ENCODE measurements at regions not wholly inside any gene's neighbourhood (a gene's known extent, or its start where the extent isn't known, plus 50 kb on each side); places are given as distances from the start of the nearest gene placed in this dataset.

- Histone ChIP-seq H3K27ac (ENCODE audit: low read depth) (no peak overlapping the region), H4K20me1 (replicated peaks; ENCODE audit: insufficient read depth) (no peaks in the 10 kb centered on the region), H3K4me1 (ENCODE audit: insufficient read depth) (no peaks in the 10 kb centered on the region), H3F3A (replicated peaks; ENCODE audit: low read depth) (no peaks in the 10 kb centered on the region), H3K4me2 (no peak overlapping the region), H2AFZ (no peak overlapping the region), H3K79me2 (replicated peaks; ENCODE audit: insufficient read depth) (no peaks in the 10 kb centered on the region), H3K9me2 (ENCODE audit: insufficient read depth) (no peaks in the 10 kb centered on the region), H3K4me3 (no peak overlapping the region), H3K36me3 (ENCODE audit: insufficient read depth) (no peaks in the 10 kb centered on the region), H3K27me3 (ENCODE audit: insufficient read depth) (no peaks in the 10 kb centered on the region)
- H3K4me3 Mint-ChIP-seq = no peak overlapping the region
- DNase-seq (ENCODE audit: low spot score) (no peak), ATAC-seq (no peak)
- no peaks in the 10 kb centered on the region for H3K27me3 Mint-ChIP-seq (ENCODE audit: insufficient read depth, low read depth, poor library complexity)
- H3K9me3 Mint-ChIP-seq = peaks cover 3% of the 10 kb centered on the region; the same call in 2 of the 3 replicates
- TF ChIP-seq NANOG (IDR thresholded peaks at IDR 0.05; ENCODE audit: borderline replicate concordance) (no peak), CREB1 (CRISPR knock-in tag; IDR thresholded peaks at IDR 0.05; ENCODE audit: low read depth) (no peak), STAT1 (IDR thresholded peaks at IDR 0.05; ENCODE audit: unreplicated experiment) (no peak), EZH2phosphoT487 (IDR thresholded peaks at IDR 0.05; ENCODE audit: unreplicated experiment) (no peak), ZNF331 (CRISPR knock-in tag; IDR thresholded peaks at IDR 0.05; ENCODE audit: low read depth) (no peak), ZNF114 (CRISPR knock-in tag; IDR thresholded peaks at IDR 0.05) (no peak), ZNF462 (CRISPR knock-in tag; IDR thresholded peaks at IDR 0.05) (no peak), JUNB (IDR thresholded peaks at IDR 0.05; ENCODE audit: unreplicated experiment) (no peak), EZH2 (IDR thresholded peaks at IDR 0.05; ENCODE audit: low read depth, unreplicated experiment) (no peak), POLR2AphosphoS5 (IDR thresholded peaks at IDR 0.05; ENCODE audit: low read depth) (no peak)
- TF ChIP-seq, protein P1, sequence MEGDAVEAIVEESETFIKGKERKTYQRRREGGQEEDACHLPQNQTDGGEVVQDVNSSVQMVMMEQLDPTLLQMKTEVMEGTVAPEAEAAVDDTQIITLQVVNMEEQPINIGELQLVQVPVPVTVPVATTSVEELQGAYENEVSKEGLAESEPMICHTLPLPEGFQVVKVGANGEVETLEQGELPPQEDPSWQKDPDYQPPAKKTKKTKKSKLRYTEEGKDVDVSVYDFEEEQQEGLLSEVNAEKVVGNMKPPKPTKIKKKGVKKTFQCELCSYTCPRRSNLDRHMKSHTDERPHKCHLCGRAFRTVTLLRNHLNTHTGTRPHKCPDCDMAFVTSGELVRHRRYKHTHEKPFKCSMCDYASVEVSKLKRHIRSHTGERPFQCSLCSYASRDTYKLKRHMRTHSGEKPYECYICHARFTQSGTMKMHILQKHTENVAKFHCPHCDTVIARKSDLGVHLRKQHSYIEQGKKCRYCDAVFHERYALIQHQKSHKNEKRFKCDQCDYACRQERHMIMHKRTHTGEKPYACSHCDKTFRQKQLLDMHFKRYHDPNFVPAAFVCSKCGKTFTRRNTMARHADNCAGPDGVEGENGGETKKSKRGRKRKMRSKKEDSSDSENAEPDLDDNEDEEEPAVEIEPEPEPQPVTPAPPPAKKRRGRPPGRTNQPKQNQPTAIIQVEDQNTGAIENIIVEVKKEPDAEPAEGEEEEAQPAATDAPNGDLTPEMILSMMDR (conservative IDR thresholded peaks at IDR 0.05; ENCODE audit: low read depth in 2 of 2) = no peak
- TF ChIP-seq, protein P2, sequence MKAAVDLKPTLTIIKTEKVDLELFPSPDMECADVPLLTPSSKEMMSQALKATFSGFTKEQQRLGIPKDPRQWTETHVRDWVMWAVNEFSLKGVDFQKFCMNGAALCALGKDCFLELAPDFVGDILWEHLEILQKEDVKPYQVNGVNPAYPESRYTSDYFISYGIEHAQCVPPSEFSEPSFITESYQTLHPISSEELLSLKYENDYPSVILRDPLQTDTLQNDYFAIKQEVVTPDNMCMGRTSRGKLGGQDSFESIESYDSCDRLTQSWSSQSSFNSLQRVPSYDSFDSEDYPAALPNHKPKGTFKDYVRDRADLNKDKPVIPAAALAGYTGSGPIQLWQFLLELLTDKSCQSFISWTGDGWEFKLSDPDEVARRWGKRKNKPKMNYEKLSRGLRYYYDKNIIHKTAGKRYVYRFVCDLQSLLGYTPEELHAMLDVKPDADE (IDR thresholded peaks at IDR 0.05) = no peak
- TF ChIP-seq, protein P3, sequence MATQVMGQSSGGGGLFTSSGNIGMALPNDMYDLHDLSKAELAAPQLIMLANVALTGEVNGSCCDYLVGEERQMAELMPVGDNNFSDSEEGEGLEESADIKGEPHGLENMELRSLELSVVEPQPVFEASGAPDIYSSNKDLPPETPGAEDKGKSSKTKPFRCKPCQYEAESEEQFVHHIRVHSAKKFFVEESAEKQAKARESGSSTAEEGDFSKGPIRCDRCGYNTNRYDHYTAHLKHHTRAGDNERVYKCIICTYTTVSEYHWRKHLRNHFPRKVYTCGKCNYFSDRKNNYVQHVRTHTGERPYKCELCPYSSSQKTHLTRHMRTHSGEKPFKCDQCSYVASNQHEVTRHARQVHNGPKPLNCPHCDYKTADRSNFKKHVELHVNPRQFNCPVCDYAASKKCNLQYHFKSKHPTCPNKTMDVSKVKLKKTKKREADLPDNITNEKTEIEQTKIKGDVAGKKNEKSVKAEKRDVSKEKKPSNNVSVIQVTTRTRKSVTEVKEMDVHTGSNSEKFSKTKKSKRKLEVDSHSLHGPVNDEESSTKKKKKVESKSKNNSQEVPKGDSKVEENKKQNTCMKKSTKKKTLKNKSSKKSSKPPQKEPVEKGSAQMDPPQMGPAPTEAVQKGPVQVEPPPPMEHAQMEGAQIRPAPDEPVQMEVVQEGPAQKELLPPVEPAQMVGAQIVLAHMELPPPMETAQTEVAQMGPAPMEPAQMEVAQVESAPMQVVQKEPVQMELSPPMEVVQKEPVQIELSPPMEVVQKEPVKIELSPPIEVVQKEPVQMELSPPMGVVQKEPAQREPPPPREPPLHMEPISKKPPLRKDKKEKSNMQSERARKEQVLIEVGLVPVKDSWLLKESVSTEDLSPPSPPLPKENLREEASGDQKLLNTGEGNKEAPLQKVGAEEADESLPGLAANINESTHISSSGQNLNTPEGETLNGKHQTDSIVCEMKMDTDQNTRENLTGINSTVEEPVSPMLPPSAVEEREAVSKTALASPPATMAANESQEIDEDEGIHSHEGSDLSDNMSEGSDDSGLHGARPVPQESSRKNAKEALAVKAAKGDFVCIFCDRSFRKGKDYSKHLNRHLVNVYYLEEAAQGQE (IDR thresholded peaks at IDR 0.05; ENCODE audit: unreplicated experiment) = no peak
- H3K36me3 Mint-ChIP-seq (ENCODE audit: low read depth) = no peaks in the 10 kb centered on the region
- no peak overlapping the region for H3K27ac Mint-ChIP-seq
- H3K4me1 Mint-ChIP-seq = no peaks in the 10 kb centered on the region
Measured at GRCh38 chr2:16861111-16861510, 195.5 kb upstream of the CYRIA start.

Measured in GM23338 (cell line).